ENCODE measurements at regions not wholly inside any gene's neighbourhood (a gene's known extent, or its start where the extent isn't known, plus 50 kb on each side); places are given as distances from the start of the nearest gene placed in this dataset.

GRCh38 chr2:34738691-34739090, 1139.6 kb upstream of the FAM98A start:
- Histone ChIP-seq H3K9ac (ENCODE audit: low read length) (no peak overlapping the region), H3K4me3 (ENCODE audit: low read depth in 1 of 2, low read length in 2 of 2) (no peak overlapping the region), H3K9me3 (ENCODE audit: low read length) (no peaks in the 10 kb centered on the region), H3K27me3 (ENCODE audit: control insufficient read depth in 1 of 2, insufficient read depth in 2 of 2, low read length in 2 of 2) (no peaks in the 10 kb centered on the region), H3K36me3 (ENCODE audit: insufficient read depth, low read length) (no peaks in the 10 kb centered on the region), H3K4me1 (ENCODE audit: insufficient read depth, low read length) (no peaks in the 10 kb centered on the region), H3K27ac (ENCODE audit: low read depth, low read length) (no peak overlapping the region)

DNA sequence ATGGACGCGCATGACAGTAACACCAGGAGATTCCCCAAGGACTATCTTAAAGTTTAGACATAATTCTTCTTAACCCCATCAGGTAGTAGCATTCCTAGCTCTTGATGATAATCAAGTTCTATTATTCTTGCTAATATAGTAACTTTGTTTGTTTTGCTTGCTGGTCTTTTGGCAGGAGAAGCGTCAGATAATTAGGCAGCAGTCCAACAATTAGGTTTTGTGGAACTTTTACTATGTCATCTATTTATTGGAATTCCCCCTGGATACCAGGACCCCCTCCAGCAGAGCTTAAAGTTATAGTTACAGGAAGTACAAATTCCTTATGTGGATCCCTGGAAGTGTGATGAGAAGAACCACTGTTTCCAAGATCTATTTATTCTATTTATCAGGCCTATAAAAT, 1138.0 kb upstream of the FAM98A start:
- H3K27me3 ChIP-seq (ENCODE audit: control insufficient read depth in 1 of 2, insufficient read depth in 2 of 2, low read length in 2 of 2) = no peaks in the 10 kb centered on the region
- no peaks in the 10 kb centered on the region for H3K4me1 ChIP-seq (ENCODE audit: insufficient read depth, low read length)
- no peak overlapping the region for H3K9ac ChIP-seq (ENCODE audit: low read length)
- no peaks in the 10 kb centered on the region for H3K9me3 ChIP-seq (ENCODE audit: low read length)
- H3K27ac ChIP-seq (ENCODE audit: low read depth, low read length) = no peak overlapping the region
- no peaks in the 10 kb centered on the region for H3K36me3 ChIP-seq (ENCODE audit: insufficient read depth, low read length)
- H3K4me3 ChIP-seq (ENCODE audit: low read depth in 1 of 2, low read length in 2 of 2) = no peak overlapping the region

DNA sequence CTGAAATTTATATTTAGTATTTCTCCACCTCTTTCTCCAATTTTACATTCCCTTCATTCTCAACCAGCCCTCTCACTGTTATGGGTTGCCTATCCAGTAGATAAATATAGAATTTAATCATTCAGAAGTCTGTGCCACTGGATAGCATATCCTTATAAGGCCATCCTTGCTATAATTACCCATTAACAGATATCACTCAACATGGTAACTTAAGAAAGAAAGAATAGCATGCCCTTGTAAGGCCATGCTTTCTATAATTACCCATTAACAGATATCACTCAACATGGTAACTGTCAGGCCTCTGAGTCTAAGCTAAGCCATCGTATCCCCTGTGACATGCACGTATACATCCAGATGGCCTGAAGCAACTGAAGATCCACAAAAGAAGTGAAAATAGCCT, 1137.4 kb upstream of the FAM98A start:
- no peak overlapping the region for H3K27ac ChIP-seq (ENCODE audit: low read depth, low read length)
- H3K4me3 ChIP-seq (ENCODE audit: low read depth in 1 of 2, low read length in 2 of 2) = no peak overlapping the region

GRCh38 chr2:34734662-34735061, 1135.6 kb upstream of the FAM98A start:
- no peak overlapping the region for H3K9ac ChIP-seq (ENCODE audit: low read length)
- H3K27ac ChIP-seq (ENCODE audit: low read depth, low read length) = no peak overlapping the region

More for the DNA sequence above, 1137.4 kb upstream of the FAM98A start:
- no peak overlapping the region for H3K9ac ChIP-seq (ENCODE audit: low read length)
- H3K36me3 ChIP-seq (ENCODE audit: insufficient read depth, low read length) = no peaks in the 10 kb centered on the region
- no peaks in the 10 kb centered on the region for H3K9me3 ChIP-seq (ENCODE audit: low read length)
- H3K4me1 ChIP-seq (ENCODE audit: insufficient read depth, low read length) = no peaks in the 10 kb centered on the region
- H3K27me3 ChIP-seq (ENCODE audit: control insufficient read depth in 1 of 2, insufficient read depth in 2 of 2, low read length in 2 of 2) = no peaks in the 10 kb centered on the region

GRCh38 chr2:34734042-34734441, 1134.9 kb upstream of the FAM98A start:
- H3K27ac ChIP-seq (ENCODE audit: low read depth, low read length) = no peak overlapping the region
- no peaks in the 10 kb centered on the region for H3K4me1 ChIP-seq (ENCODE audit: insufficient read depth, low read length)
- no peak overlapping the region for H3K4me3 ChIP-seq (ENCODE audit: low read depth in 1 of 2, low read length in 2 of 2)
- H3K9me3 ChIP-seq (ENCODE audit: low read length) = no peaks in the 10 kb centered on the region
- no peaks in the 10 kb centered on the region for H3K36me3 ChIP-seq (ENCODE audit: insufficient read depth, low read length)
- no peak overlapping the region for H3K9ac ChIP-seq (ENCODE audit: low read length)
- H3K27me3 ChIP-seq (ENCODE audit: control insufficient read depth in 1 of 2, insufficient read depth in 2 of 2, low read length in 2 of 2) = no peaks in the 10 kb centered on the region

More at GRCh38 chr2:34734662-34735061, 1135.6 kb upstream of the FAM98A start:
- Histone ChIP-seq H3K4me3 (ENCODE audit: low read depth in 1 of 2, low read length in 2 of 2) (no peak overlapping the region), H3K9me3 (ENCODE audit: low read length) (no peaks in the 10 kb centered on the region), H3K36me3 (ENCODE audit: insufficient read depth, low read length) (no peaks in the 10 kb centered on the region), H3K4me1 (ENCODE audit: insufficient read depth, low read length) (no peaks in the 10 kb centered on the region), H3K27me3 (ENCODE audit: control insufficient read depth in 1 of 2, insufficient read depth in 2 of 2, low read length in 2 of 2) (no peaks in the 10 kb centered on the region)

GRCh38 chr2:34731292-34731691, 1132.2 kb upstream of the FAM98A start:
- Histone ChIP-seq H3K4me3 (ENCODE audit: low read depth in 1 of 2, low read length in 2 of 2) (no peak overlapping the region), H3K36me3 (ENCODE audit: insufficient read depth, low read length) (no peaks in the 10 kb centered on the region), H3K4me1 (ENCODE audit: insufficient read depth, low read length) (no peaks in the 10 kb centered on the region), H3K9me3 (ENCODE audit: low read length) (no peaks in the 10 kb centered on the region), H3K27ac (ENCODE audit: low read depth, low read length) (no peak overlapping the region), H3K9ac (ENCODE audit: low read length) (no peak overlapping the region), H3K27me3 (ENCODE audit: control insufficient read depth in 1 of 2, insufficient read depth in 2 of 2, low read length in 2 of 2) (no peaks in the 10 kb centered on the region)

DNA sequence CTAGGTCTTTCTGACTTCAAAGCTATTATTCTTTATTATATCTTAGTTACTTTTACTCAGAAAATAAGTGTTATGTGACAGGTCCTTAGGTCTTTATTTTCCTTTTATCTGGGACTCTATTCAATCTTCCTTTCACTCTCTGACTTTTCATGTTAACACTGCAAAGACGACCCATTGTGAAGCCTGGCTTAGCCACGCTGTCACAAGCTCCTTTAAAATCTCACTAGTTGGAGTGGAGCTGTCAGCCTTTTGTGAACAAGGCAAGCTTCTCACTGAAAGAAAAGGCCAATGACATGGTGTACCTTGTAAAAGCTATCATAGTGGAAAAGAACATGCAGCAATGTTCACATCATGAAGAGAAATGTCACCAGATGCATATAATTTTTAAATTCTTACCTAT, 1130.7 kb upstream of the FAM98A start:
- Histone ChIP-seq H3K9ac (ENCODE audit: low read length) (no peak overlapping the region), H3K27ac (ENCODE audit: low read depth, low read length) (no peak overlapping the region), H3K9me3 (ENCODE audit: low read length) (no peaks in the 10 kb centered on the region), H3K27me3 (ENCODE audit: control insufficient read depth in 1 of 2, insufficient read depth in 2 of 2, low read length in 2 of 2) (no peaks in the 10 kb centered on the region), H3K4me1 (ENCODE audit: insufficient read depth, low read length) (no peaks in the 10 kb centered on the region), H3K36me3 (ENCODE audit: insufficient read depth, low read length) (no peaks in the 10 kb centered on the region), H3K4me3 (ENCODE audit: low read depth in 1 of 2, low read length in 2 of 2) (no peak overlapping the region)

- H3K36me3 ChIP-seq (ENCODE audit: insufficient read depth, low read length) = no peaks in the 10 kb centered on the region
- H3K9ac ChIP-seq (ENCODE audit: low read length) = no peak overlapping the region
- no peaks in the 10 kb centered on the region for H3K27me3 ChIP-seq (ENCODE audit: control insufficient read depth in 1 of 2, insufficient read depth in 2 of 2, low read length in 2 of 2)
- no peak overlapping the region for H3K27ac ChIP-seq (ENCODE audit: low read depth, low read length)
- H3K4me1 ChIP-seq (ENCODE audit: insufficient read depth, low read length) = no peaks in the 10 kb centered on the region
- H3K9me3 ChIP-seq (ENCODE audit: low read length) = no peaks in the 10 kb centered on the region
- no peak overlapping the region for H3K4me3 ChIP-seq (ENCODE audit: low read depth in 1 of 2, low read length in 2 of 2)
These were observed 1125.0 kb upstream of the FAM98A start for GRCh38 chr2:34724107-34724506.

- no peak overlapping the region for H3K4me3 ChIP-seq (ENCODE audit: low read depth in 1 of 2, low read length in 2 of 2)
These were observed 1124.6 kb upstream of the FAM98A start for GRCh38 chr2:34723683-34724082.

DNA sequence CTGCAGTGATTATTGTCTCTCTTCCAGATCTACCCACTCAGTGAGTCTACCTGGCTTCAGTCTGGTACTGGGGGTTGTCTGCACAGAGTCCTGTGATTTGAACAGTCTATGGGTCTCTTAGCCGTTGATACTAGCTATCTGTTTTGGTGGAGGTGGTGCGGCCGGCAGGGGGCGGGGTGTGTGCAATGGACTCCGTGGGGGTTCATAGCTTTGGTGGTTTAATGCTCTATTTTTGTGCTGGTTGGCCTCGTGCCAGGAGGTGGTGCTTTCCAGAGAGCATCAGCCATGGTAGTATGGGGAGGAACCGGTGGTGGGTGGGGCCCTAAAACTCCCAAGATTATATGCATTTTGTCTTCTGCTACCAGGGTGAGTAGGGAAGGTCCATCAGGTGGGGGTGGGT, 1120.1 kb upstream of the FAM98A start:
- H3K9ac ChIP-seq (ENCODE audit: low read length) = no peak overlapping the region
- H3K27me3 ChIP-seq (ENCODE audit: control insufficient read depth in 1 of 2, insufficient read depth in 2 of 2, low read length in 2 of 2) = no peaks in the 10 kb centered on the region
- H3K4me3 ChIP-seq (ENCODE audit: low read depth in 1 of 2, low read length in 2 of 2) = no peak overlapping the region
- no peaks in the 10 kb centered on the region for H3K9me3 ChIP-seq (ENCODE audit: low read length)
- no peak overlapping the region for H3K27ac ChIP-seq (ENCODE audit: low read depth, low read length)
- H3K4me1 ChIP-seq (ENCODE audit: insufficient read depth, low read length) = no peaks in the 10 kb centered on the region
- H3K36me3 ChIP-seq (ENCODE audit: insufficient read depth, low read length) = no peaks in the 10 kb centered on the region

More at GRCh38 chr2:34723683-34724082, 1124.6 kb upstream of the FAM98A start:
- H3K27me3 ChIP-seq (ENCODE audit: control insufficient read depth in 1 of 2, insufficient read depth in 2 of 2, low read length in 2 of 2) = no peaks in the 10 kb centered on the region
- H3K36me3 ChIP-seq (ENCODE audit: insufficient read depth, low read length) = no peaks in the 10 kb centered on the region
- H3K27ac ChIP-seq (ENCODE audit: low read depth, low read length) = no peak overlapping the region
- H3K9me3 ChIP-seq (ENCODE audit: low read length) = no peaks in the 10 kb centered on the region
- H3K4me1 ChIP-seq (ENCODE audit: insufficient read depth, low read length) = no peaks in the 10 kb centered on the region
- no peak overlapping the region for H3K9ac ChIP-seq (ENCODE audit: low read length)

DNA sequence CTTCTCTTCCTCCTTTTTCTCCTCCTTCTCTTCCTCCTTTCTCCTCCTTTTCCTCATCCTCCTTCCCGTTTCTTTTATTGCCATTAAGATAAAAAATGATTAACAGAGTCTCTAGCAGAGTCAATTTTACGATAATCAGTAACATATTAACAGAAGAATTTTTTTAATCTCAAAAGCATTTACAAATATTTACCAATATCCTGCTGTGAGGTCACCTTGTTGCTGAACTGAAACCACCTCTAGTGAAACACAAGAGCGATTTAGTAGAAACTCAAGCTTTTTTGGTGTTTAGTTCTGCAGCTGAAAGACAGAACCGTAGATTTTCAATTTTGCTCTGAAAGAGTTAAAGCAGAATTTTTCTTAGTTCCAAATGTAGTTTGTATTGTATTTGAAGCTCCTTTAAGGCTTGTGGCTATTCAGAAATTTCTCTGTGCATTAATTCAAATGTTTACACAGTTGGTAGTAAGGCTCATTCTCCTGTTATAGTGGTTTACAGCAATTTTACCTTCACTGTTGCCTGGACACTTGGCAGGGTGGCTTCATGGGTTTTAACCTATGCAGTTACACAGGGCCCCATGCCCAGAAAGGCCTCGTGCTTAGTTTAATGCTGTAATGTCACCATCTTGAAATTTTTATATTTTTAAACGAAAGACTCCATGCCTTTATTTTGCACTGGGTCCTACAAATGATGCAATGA, 1106.6 kb upstream of the FAM98A start:
- Histone ChIP-seq H3K4me3 (ENCODE audit: low read depth in 1 of 2, low read length in 2 of 2) (no peak overlapping the region), H3K36me3 (ENCODE audit: insufficient read depth, low read length) (no peaks in the 10 kb centered on the region), H3K9ac (ENCODE audit: low read length) (no peak overlapping the region), H3K27ac (ENCODE audit: low read depth, low read length) (no peak overlapping the region), H3K4me1 (ENCODE audit: insufficient read depth, low read length) (no peaks in the 10 kb centered on the region), H3K9me3 (ENCODE audit: low read length) (no peaks in the 10 kb centered on the region), H3K27me3 (ENCODE audit: control insufficient read depth in 1 of 2, insufficient read depth in 2 of 2, low read length in 2 of 2) (no peaks in the 10 kb centered on the region)

DNA sequence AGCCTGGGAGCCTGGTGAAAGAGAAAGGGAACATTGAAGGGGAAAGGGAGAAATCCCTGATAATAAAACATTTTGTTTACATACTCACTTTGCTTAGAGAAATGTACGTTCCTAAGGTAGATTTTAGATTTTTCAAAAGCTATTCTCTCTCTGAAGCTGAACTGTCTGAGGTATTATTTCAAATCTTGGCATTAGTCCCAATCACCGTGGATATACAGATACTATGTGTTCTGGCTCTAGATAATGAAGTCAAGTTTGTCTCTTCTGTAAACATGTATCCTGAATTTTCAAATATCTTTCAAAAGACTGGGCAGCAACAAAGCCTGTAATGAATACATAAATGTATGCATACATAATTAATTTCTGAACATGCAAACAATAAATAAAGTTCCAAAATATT, 1104.2 kb upstream of the FAM98A start:
- H3K9ac ChIP-seq (ENCODE audit: low read length) = no peak overlapping the region
- H3K4me3 ChIP-seq (ENCODE audit: low read depth in 1 of 2, low read length in 2 of 2) = no peak overlapping the region

More for the DNA sequence above, 1104.2 kb upstream of the FAM98A start:
- Histone ChIP-seq H3K27ac (ENCODE audit: low read depth, low read length) (no peak overlapping the region), H3K27me3 (ENCODE audit: control insufficient read depth in 1 of 2, insufficient read depth in 2 of 2, low read length in 2 of 2) (no peaks in the 10 kb centered on the region), H3K9me3 (ENCODE audit: low read length) (no peaks in the 10 kb centered on the region), H3K4me1 (ENCODE audit: insufficient read depth, low read length) (no peaks in the 10 kb centered on the region), H3K36me3 (ENCODE audit: insufficient read depth, low read length) (no peaks in the 10 kb centered on the region)

All from muscle layer of colon (tissue), 2 donors.